HG02840 (cell line): ENCODE measurements at regions not wholly inside any gene's neighbourhood (a gene's known extent, or its start where the extent isn't known, plus 50 kb on each side); places are given as distances from the start of the nearest gene placed in this dataset.

Experiments used
- ATAC-seq: cut with Tn5 transposase; IDR thresholded peaks from one replicate; pipeline ENCODE4 v1.9.1; 2021; ENCODE audit warnings: mild to moderate bottlenecking, moderate library complexity, moderate number of reproducible peaks; ENCODE audit not compliant: unreplicated experiment, low FRiP score

DNA sequence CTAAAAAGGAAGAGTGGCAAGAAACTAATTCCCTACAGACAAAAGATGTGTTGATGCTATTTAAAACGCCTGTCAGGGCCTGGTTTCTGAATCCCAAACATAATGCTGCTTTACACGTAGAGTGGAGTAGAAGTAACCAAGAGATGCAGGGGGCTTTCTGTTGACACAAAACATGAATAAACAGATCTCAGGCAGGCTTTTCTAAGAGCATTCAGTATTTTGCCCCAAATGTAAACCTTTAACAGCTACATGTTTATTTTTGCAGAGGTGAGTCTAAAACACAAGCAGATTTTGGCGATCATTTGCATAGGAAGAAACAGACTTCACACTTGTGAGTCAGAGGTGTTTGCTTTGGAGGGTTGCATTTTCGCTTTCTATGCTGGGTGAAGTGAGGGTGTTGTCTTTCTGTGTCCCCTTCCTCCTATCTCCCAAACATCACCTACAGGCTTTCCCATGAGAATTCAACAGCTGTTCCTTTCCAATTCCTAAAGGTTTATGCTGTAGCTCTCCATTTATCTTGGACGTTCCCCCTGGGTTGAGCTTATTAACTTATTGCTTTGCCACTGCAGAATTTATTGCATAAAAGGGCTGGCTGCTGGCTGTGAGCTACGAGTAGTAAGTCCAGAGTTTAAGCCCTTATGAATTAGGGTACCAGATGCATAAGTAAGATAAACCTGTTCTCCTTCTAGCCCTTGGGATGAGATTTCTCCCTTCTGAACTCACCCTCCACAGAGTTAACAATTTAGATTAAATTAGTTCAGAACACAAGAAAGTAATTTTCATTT is 156.7 kb downstream of the DIPK2A start:
- ATAC-seq = peak; percentile 99

DNA sequence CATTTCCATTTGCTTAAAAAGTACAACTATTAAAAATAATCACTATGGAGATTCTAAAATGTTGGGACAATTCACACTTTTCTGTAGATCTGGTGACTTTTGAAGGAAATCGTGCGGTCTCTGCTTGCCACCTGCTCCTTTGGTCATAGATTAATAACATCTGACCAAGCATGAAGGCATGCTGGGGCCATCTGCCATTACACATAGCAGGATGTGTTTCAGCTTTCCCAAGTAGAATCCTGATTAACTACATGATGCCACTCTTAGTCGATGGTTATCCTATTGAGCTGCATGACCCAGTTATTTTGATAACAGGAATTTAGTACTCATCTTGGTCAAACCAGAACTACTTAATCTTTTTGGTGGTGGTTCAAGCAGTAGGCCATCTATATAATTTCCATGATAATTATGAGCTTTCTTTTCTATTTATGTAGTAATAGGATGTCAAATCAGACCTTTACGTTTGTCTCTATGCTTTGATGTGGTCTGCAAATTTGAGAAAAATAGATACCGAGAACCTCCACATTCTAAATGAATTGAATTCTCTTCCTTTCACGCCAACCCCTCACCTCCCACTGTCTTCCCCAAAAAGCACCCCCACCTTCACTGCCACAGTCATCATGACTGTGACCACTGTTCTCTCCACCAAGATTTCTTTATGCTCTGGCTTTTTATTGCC is 158.1 kb downstream of the DIPK2A start:
- ATAC-seq = no peak

DNA sequence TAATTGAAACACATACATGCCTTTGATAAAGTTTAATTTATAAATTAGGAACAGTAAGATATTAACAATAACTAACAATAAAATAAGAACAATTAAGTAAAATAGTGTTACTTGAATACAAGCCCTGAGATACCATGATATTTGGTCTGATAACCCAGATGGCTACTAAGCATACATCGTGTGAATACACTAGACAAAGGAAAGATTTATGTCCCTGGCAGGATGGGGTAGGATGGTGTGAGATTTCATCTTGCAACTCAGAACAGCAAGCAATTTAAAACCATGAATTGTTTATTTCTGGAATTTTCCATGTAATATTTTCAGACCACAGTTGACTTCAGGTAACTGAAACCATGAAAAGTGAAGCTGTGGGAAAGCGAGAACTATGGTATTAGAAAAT is 169.5 kb downstream of the DIPK2A start:
- no peak for ATAC-seq

DNA sequence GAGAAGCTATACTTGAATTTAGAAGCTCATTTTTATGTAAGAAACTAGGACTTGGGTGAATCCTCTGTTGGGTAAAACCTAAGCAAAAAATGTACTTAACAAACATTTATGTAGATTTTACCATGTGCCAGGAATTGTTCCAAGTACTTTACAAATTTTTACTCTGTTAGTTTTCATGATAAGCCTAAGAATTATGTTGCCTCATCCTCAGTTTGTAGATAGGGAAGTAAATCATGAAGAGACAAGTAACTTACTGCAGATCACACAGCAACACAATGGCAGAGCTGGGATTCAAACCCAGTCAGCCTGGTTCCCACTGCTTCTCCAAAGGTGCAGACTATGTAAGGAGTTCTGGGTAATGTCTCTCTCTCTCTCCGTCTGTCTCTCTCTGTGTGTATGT is 169.9 kb downstream of the DIPK2A start:
- ATAC-seq = no peak

DNA sequence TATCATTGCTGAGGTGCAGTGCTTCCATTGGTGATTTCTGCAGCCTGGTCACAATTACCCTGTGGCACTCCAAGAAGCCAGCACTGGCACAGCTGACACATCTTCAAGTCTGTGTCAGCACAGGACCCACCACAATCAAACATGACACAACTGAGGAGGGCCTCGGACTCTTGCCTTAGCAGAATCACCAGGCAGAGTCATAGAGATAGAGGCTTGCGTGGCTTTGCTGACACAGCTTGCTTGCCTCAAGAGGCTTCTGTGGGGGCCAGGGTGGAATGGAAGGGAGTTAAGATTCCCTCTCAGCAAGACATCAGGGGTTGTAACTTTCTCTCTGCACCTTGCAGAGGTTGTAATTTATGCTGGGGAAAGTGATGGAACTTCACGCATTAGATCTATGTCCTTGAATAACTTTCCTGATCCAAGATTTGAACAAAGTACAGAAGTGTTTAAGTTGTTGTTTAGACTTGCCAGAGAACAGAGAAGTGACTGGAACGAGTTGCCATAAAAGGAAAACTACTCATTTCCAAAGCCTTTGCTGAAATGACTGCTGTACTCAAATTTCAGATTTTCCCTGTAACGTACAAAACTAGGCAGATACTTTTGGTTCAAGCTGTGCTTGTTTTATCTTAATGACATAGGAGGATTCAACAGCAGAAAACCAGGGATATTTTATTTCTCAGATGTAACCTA is 170.7 kb downstream of the DIPK2A start:
- ATAC-seq = no peak

DNA sequence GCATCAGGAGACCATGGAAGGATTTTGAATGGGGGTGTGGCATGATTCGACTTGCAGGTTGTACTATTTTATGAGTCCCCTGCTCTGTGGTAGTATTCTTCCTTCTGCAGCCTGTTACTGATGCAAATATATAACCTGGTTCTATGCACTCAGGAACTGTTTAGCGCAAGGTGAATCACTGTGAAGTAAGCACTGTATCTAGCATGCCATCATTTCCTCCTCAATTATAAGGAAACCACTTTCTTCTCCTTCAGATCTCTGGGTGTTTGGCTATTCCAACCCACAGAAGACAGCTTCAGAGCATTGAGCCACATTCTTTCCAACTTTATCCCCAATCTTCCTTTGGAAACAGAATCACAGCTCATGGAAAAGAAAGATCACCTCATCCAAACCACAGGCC is 176.7 kb downstream of the DIPK2A start:
- ATAC-seq = no peak

DNA sequence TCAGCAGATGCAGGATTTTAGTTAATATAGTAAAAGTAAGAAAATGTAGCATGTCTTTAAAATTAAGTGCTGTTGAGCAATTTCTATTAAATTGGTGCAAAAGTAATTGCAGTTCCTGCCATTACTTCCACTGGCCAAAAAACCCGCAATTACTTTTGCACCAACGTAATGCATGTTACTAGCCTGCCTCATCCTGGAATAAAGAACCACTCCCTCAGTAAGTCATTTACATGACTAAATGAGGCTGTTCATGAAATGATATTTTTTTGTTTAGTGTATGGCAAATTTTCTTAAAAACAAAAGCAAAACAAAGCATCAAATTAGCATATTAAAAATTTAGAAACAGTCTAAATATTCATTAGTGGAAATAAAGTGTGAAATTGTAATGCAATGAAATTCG is 180.4 kb downstream of the DIPK2A start:
- ATAC-seq = no peak

DNA sequence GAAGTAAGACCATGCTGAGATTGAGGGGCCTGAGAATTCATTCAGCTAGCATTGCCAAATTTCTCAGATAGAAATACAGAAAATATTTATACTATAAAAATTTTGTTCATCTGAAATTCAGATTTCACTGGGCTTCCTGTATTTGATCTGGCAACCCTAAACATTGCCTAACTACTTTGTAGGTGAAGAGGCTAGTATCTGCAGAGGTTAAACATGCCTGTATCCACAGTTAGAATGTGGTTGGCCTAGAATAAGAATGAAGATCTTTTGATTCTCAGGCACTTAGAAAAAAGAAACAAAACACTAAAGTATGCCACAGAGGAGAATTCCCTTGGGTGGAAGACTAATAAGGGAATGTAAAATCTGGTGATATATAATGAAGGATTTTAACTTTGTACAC is 189.0 kb downstream of the DIPK2A start:
- no peak for ATAC-seq

DNA sequence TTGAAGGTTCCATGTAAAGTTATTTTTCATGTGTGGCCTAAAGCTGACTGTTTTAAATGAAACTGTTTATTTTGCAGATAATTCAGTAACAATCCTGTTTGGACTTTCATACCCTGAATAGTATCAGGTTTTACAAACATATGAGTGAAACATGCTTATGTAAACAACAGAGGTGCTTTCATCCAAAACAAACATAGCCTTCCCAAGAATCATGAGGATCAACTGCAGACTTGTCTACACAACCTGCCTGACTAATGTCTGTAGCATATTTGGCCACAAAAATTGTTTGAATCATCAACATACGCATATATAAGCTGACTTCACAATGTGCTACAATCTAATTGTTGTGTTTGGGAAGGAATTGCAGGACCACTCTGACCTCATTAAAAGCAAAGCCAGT is 190.4 kb downstream of the DIPK2A start:
- ATAC-seq = no peak

DNA sequence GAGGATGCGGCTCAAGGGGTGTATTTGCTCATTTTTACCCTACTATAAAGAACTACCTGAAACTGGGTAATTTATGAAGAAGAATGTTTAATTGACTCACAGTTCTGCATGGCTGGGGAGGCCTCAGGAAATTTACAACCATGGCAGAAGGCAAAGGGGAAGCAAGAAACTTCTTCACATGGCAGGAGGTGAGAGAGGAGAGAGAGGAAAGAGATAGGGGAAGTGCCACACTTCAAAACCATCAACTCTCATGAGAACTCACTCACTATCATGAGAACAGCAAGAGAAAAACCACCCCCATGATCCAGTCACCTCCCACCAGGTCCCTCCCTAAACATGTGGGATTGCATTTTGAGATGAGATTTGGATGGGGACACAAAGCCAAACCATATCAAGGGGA is 192.7 kb downstream of the DIPK2A start:
- no peak for ATAC-seq

DNA sequence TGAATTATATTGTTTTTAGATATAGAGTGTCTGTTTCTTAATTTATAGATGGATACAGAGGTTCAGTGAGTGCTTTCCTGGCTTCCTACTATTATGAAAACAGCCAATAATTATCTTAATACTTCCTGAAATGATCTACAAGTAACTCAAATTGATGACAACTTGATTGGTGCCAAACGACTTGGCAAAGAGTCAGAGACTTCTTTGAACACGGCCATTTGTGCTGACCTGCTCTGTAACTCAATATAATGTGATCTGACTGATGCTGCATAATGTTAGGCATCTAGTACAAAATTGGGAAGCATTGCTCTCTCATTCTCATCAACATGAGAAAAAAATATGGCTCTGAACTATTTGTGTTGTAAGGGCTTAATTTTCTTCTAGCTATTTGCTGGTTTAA is 193.9 kb downstream of the DIPK2A start:
- ATAC-seq = no peak

DNA sequence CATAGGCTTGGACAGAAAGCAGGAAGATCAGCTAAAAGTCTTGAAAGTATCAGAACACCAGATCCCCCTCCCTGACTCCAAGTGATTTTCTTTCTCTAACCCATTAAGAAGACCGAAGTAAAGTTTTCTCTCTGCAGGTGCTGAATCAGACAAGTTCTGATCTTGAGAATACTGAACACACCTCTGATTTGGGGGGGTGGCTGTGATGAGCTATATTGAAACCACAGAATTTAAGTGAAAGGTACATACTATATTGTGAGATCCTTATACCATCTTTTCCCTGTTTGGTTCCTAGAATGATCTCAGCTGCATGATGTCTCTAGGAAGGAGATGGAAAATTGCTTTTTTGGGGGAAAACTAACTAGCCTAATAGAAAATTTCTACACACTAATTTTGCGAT is 196.0 kb downstream of the DIPK2A start:
- ATAC-seq = no peak

DNA sequence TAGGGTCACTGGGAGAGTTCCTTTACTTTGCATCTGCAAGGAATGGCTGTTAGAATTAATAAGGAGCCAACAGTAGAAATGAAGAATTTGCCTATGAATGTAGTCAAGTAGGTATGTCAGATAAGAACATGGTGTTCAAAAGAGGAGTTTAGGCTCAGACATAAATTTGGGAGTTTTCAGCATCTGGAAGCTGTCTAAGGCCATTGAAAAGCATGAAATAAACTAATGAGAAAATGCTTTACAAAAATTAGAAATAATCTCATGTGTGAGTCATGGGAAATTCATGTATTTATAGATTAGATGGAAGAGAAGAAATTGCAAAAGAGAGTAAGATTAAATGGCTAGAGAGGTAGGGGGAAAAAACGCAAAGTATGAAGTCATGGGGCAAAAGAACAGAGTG is 201.9 kb downstream of the DIPK2A start:
- ATAC-seq = no peak

DNA sequence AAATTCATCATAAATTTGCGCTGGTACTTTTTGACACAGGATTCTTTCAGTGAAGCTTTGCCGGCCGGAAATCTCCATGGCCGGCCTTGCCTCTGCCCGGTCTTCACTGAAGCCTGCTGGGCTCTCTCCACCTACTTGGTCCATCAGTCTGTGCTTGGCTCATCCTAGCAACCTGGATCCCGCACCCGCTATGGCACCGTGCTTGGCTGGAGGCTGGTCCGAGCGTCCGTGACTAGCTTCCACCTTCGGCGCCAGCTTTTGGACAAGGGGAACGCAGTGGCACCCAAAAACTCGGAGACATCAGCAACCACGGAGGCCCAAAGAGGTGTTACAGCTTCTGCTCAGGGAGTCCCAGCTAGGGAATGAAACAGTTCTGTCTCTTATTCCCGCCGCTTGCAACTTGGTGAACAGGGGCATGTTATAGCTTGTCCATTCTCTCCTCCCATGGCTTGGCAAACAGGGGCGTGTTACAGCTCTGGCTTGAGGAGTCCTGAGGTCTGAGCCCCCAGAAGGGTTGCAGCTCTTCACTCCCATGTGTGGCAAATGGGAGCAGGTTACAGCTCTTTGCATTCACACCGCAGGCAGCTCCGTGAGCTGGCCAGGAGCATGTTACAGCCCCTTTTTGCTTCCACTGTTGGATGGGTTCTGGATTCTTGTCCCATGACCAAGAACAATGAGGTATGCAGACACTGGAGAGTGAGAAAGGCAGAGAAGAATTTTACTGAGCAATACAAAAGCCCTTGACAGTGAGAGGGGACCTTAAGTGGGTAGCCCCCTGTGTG is 204.2 kb downstream of the DIPK2A start:
- ATAC-seq = no peak

DNA sequence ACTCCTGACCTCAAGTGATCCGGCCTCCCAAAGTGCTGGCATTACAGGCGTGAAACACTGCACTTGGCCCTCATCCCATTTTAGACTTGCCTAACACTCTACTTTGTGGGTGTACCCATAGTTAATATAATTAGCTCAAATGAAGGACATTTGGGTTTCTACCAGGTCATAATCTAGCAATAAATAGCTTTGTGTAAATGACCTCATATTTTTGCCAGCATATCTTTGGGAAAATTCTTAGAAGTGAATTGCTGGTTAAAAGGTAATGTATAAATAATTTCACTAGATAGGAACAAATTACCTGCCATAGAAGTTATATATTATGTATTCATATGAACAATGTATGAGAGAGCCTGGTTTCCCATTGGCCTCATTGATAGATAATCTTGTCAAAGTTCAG is 206.0 kb downstream of the DIPK2A start:
- ATAC-seq = no peak

DNA sequence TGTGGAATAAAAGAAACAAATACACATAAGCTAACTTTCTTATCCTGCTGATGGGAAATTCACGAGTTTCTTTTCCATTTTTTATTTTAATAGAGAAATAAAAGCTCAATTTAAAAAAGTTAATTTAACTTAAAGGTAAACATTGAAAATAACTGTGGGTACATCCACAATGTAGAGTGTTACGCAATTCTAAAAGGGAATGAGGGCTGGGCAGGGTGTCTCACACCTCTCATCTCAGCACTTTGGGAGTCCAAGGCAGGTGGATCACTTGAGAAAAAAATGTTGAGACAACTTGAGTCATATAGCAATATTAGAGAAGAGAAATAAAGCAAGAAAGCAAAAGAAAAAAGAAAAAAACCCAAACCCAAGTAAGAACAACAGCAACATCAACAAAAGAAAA is 207.0 kb downstream of the DIPK2A start:
- ATAC-seq = no peak

DNA sequence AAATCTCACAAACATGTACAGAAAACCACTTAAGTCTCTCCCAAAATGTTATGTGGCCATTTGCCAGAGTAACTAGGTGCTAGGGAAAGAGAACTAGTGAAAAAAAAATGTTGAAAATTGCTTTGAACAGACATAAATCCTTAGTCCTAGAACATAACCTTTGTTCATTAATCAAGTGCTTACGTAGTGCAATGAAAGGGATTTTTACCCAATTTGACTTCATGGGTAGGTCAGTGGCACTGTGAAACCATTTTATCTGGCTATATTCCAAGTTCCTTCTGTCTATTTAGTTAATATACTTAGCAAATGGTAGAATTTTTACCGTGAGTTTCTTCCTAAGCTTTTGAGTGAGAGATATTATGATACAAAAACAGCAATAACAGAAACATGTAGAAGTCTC is 209.4 kb downstream of the DIPK2A start:
- ATAC-seq = no peak

DNA sequence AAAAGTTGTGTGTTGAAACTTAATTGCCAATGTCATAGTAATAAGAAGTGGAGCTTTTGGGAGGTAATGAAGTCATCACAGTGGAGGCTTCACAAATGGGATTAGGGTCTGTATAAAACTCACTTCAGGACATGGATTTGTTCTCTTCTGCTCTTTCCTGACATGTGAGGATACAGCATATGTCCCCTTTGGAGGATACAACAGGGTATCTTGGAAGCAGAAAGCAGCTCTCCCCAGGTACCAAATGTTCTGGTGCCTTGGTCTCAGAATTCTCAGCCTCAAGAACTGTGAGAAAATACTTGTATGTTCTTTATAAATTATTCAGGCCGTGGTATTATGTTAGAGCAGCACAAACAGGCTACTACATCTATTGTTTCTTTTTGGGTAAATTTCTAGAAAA is 210.9 kb downstream of the DIPK2A start:
- no peak for ATAC-seq

DNA sequence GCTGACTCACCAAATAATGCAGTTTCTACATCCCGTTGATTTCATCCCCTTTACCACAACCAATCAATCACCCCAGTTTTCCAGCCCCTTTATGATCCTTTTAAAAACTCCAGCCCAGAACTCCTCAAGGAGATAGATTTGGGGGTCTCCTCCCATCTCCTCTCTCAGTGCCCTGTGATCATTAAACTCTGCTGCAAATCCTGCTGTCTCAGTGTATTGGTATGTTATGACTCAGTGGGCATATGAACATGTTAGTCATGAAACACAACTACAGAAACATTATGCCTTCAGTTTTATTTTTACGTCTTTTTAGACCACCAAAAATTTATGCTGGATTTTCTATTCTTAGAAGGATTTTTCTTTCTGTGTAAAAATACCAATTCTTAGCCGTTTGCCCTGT is 213.7 kb downstream of the DIPK2A start:
- ATAC-seq = no peak

DNA sequence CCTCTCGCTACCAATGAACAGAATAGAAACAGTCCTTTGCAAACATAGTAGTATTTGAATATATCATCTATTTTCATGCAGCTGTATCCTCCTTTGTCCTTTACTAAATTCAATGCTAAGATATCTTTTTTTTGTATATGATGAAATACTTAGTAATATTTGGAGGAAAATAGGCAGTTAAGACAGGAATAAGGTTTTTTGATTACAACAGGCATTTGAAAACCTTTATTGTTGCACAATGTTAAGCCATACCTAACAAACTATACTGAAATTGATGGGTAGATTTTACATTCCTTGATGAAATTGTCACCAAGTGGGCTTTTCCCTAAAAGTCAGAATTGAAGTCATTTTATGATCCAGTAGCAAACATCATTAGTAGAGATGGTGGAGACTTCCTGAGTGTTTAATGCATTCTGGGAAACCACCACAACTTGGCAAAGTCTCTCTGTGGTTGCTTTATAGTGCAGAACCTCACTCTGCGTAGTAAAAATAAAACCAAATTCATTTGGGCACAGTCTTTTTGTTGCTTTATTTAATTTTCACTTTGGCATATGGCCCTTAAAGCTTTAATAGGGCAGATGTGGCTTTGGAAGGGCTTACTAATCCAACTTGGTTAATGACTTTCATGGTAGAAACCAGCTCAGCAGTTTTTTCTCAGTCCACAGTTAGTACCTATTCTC is 216.0 kb downstream of the DIPK2A start:
- ATAC-seq = no peak
